OCI-LY7 (cell line): ENCODE measurements at regions not wholly inside any gene's neighbourhood (a gene's known extent, or its start where the extent isn't known, plus 50 kb on each side); places are given as distances from the start of the nearest gene placed in this dataset.

Experiments used
- EZH2phosphoT487 ChIP-seq: fragments of 200-600 bp; sonication (generic); IDR thresholded peaks from 2 replicates; pipeline ENCODE4 v1.6.1; 2018; ENCODE audit warnings: low read depth, borderline replicate concordance, mild to moderate bottlenecking, mixed run types, antibody characterized with exemption, low read length, moderate library complexity, mixed read lengths
- TF ChIP-seq, protein P1 (sequence below): fragments of 200-600 bp; sonication (generic); conservative IDR thresholded peaks from 2 replicates; pipeline ENCODE4 v1.5.1; 2014; ENCODE audit warnings: mild to moderate bottlenecking, antibody characterized with exemption, low read length, moderate library complexity, mixed read lengths

- TF ChIP-seq, protein P1, sequence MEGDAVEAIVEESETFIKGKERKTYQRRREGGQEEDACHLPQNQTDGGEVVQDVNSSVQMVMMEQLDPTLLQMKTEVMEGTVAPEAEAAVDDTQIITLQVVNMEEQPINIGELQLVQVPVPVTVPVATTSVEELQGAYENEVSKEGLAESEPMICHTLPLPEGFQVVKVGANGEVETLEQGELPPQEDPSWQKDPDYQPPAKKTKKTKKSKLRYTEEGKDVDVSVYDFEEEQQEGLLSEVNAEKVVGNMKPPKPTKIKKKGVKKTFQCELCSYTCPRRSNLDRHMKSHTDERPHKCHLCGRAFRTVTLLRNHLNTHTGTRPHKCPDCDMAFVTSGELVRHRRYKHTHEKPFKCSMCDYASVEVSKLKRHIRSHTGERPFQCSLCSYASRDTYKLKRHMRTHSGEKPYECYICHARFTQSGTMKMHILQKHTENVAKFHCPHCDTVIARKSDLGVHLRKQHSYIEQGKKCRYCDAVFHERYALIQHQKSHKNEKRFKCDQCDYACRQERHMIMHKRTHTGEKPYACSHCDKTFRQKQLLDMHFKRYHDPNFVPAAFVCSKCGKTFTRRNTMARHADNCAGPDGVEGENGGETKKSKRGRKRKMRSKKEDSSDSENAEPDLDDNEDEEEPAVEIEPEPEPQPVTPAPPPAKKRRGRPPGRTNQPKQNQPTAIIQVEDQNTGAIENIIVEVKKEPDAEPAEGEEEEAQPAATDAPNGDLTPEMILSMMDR = no peak
- no peak for TF ChIP-seq EZH2phosphoT487
Observed at GRCh38 chr7:52825611-52826010, 209.8 kb upstream of the POM121L12 start.
